Epithelial cell of prostate (primary cell): ENCODE measurements at regions not wholly inside any gene's neighbourhood (a gene's known extent, or its start where the extent isn't known, plus 50 kb on each side); places are given as distances from the start of the nearest gene placed in this dataset.

ENCODE experiments used
- DNase-seq: peaks from one replicate; pipeline ENCODE4 v3.0.0-alpha.2; 2011; ENCODE audit warnings: low read depth, low spot score
- H3K27ac ChIP-seq: fragments of 450-650 bp; 2 replicates; pipeline ENCODE4 v1.5.1; 2017; ENCODE audit warnings: mild to moderate bottlenecking

GRCh38 chr14:97172644-97173043 lies 375.5 kb downstream of the VRK1 start:
- no peak for DNase-seq
- H3K27ac ChIP-seq, result no peak overlapping the region

GRCh38 chr14:97177016-97177415 lies 379.8 kb downstream of the VRK1 start:
- no peak overlapping the region for H3K27ac ChIP-seq
- DNase-seq, result no peak

GRCh38 chr14:97177635-97178034 lies 380.5 kb downstream of the VRK1 start:
- no peak overlapping the region for H3K27ac ChIP-seq
- no peak for DNase-seq

GRCh38 chr14:97178781-97179180 lies 381.6 kb downstream of the VRK1 start:
- no peak overlapping the region for H3K27ac ChIP-seq
- DNase-seq, result no peak

- DNase-seq, result no peak
- no peak overlapping the region for H3K27ac ChIP-seq
Observed at GRCh38 chr14:97179573-97179972, 382.4 kb downstream of the VRK1 start.

GRCh38 chr14:97180304-97181200 lies 383.4 kb downstream of the VRK1 start:
- H3K27ac ChIP-seq, result no peak overlapping the region
- peak; percentile 43 for DNase-seq

GRCh38 chr14:97185186-97185585 lies 388.0 kb downstream of the VRK1 start:
- no peak for DNase-seq
- H3K27ac ChIP-seq, result no peak overlapping the region

GRCh38 chr14:97187916-97188315 lies 390.7 kb downstream of the VRK1 start:
- DNase-seq, result no peak
- H3K27ac ChIP-seq, result no peak overlapping the region

- H3K27ac ChIP-seq, result no peak overlapping the region
- DNase-seq, result no peak
Observed at GRCh38 chr14:97196336-97196735, 399.2 kb downstream of the VRK1 start.

- DNase-seq, result no peak
- no peak overlapping the region for H3K27ac ChIP-seq
Observed at GRCh38 chr14:97198813-97199212, 401.6 kb downstream of the VRK1 start.

- no peak for DNase-seq
- H3K27ac ChIP-seq, result no peak overlapping the region
Observed at GRCh38 chr14:97200245-97200644, 403.1 kb downstream of the VRK1 start.

GRCh38 chr14:97206916-97207315 lies 409.7 kb downstream of the VRK1 start:
- H3K27ac ChIP-seq, result no peak overlapping the region
- no peak for DNase-seq

- no peak for DNase-seq
- no peak overlapping the region for H3K27ac ChIP-seq
Observed at GRCh38 chr14:97210202-97210601, 413.0 kb downstream of the VRK1 start.

- no peak for DNase-seq
- H3K27ac ChIP-seq, result no peak overlapping the region
Observed at GRCh38 chr14:97212399-97212798, 415.2 kb downstream of the VRK1 start.

- no peak for DNase-seq
- no peak overlapping the region for H3K27ac ChIP-seq
Observed at GRCh38 chr14:97213720-97214119, 416.5 kb downstream of the VRK1 start.

- H3K27ac ChIP-seq, result no peak overlapping the region
- DNase-seq, result no peak
Observed at GRCh38 chr14:97215263-97215969, 418.2 kb downstream of the VRK1 start.

GRCh38 chr14:97217111-97217885 lies 420.1 kb downstream of the VRK1 start:
- no peak for DNase-seq
- H3K27ac ChIP-seq, result no peak overlapping the region

- DNase-seq, result no peak
- no peak overlapping the region for H3K27ac ChIP-seq
Observed at GRCh38 chr14:97218274-97218673, 421.1 kb downstream of the VRK1 start.

GRCh38 chr14:97218691-97219430 lies 421.7 kb downstream of the VRK1 start:
- DNase-seq, result no peak
- no peak overlapping the region for H3K27ac ChIP-seq

GRCh38 chr14:97219431-97220017 lies 422.3 kb downstream of the VRK1 start:
- DNase-seq, result no peak
- H3K27ac ChIP-seq, result no peak overlapping the region
